ENCODE measurements at regions not wholly inside any gene's neighbourhood (a gene's known extent, or its start where the extent isn't known, plus 50 kb on each side); places are given as distances from the start of the nearest gene placed in this dataset.
"Not testable (repeated sequence)": the region's sequence is repeated elsewhere in the genome, so short reads cannot be mapped to it uniquely, and the experiment has no call there.

- DNase-seq: peak in 1 of 2 donors; percentile 19
Measured at GRCh38 chr6:2363211-2363610, 117.8 kb upstream of the GMDS start.

- DNase-seq: no peak
Measured at GRCh38 chr6:2361195-2361594, 115.8 kb upstream of the GMDS start.

GRCh38 chr6:2360716-2361115, 115.3 kb upstream of the GMDS start:
- no peak for DNase-seq

- no peak for DNase-seq
Measured at GRCh38 chr6:2360126-2360525, 114.7 kb upstream of the GMDS start.

- DNase-seq: no peak
Measured at GRCh38 chr6:2355150-2355549, 109.7 kb upstream of the GMDS start.

- DNase-seq: no peak
Measured at GRCh38 chr6:2354138-2354491, 108.7 kb upstream of the GMDS start.

- DNase-seq: peak; percentile 37 to 73
Measured at GRCh38 chr6:2353412-2354137, 108.2 kb upstream of the GMDS start.

- DNase-seq: peak in 1 of 2 donors; percentile 11
Measured at GRCh38 chr6:2351807-2352431, 106.5 kb upstream of the GMDS start.

GRCh38 chr6:2351090-2351489, 105.7 kb upstream of the GMDS start:
- no peak for DNase-seq

GRCh38 chr6:2346078-2346477, 100.7 kb upstream of the GMDS start:
- DNase-seq: no peak

GRCh38 chr6:2344319-2344905, 99.0 kb upstream of the GMDS start:
- no peak for DNase-seq

GRCh38 chr6:2327591-2327990, 82.2 kb upstream of the GMDS start:
- no peak for DNase-seq

- no peak for DNase-seq
Measured at GRCh38 chr6:2324166-2324953, 79.0 kb upstream of the GMDS start.

- DNase-seq: not testable (repeated sequence)
Measured at GRCh38 chr6:2317498-2317897, 72.1 kb upstream of the GMDS start.

- no peak for DNase-seq
Measured at GRCh38 chr6:2314641-2315040, 69.2 kb upstream of the GMDS start.

- no peak for DNase-seq
Measured at GRCh38 chr6:2310042-2310441, 64.6 kb upstream of the GMDS start.

GRCh38 chr6:2309122-2309521, 63.7 kb upstream of the GMDS start:
- DNase-seq: no peak

- no peak for DNase-seq
Measured at GRCh38 chr6:2307799-2308198, 62.4 kb upstream of the GMDS start.

GRCh38 chr6:2305951-2306350, 60.5 kb upstream of the GMDS start:
- no peak for DNase-seq

GRCh38 chr6:2302482-2302881, 57.1 kb upstream of the GMDS start:
- not testable (repeated sequence) for DNase-seq

GRCh38 chr6:2296781-2297180, 51.4 kb upstream of the GMDS start:
- DNase-seq: no peak
